Left lung (tissue), 4 donors: ENCODE measurements at regions not wholly inside any gene's neighbourhood (a gene's known extent, or its start where the extent isn't known, plus 50 kb on each side); places are given as distances from the start of the nearest gene placed in this dataset.

Experiments
- ATAC-seq: fragments of 200-7000 bp; cut with Tn5 transposase; one replicate; pipeline ENCODE4 v1.9.1; 2020; ENCODE audit warnings: moderate library complexity
- DNase-seq, 4 donors: peaks; one replicate each; pipeline ENCODE4 v3.0.0-alpha.2; 2013 to 2020
- H3K27ac ChIP-seq, 2 donors: fragments of 200-600 bp; sonication (generic) in 1 of 2; one replicate each; pipeline versions ENCODE4 v1.5.0 to v1.8.0; 2020 to 2021
- H3K27me3 ChIP-seq, 2 donors: fragments of 200-600 bp; sonication (generic) in 1 of 2; one replicate each; pipeline versions ENCODE4 v1.5.0 to v1.8.0; 2020 to 2021
- H3K36me3 ChIP-seq, 2 donors: fragments of 200-600 bp; sonication (generic) in 1 of 2; one replicate each; pipeline versions ENCODE4 v1.5.0 to v1.8.0; 2020 to 2021
- H3K4me1 ChIP-seq, 2 donors: fragments of 200-600 bp; one replicate each; pipeline ENCODE4 v1.8.0; 2021
- H3K4me3 ChIP-seq, 2 donors: fragments of 200-600 bp; sonication (generic) in 1 of 2; one replicate each; pipeline versions ENCODE4 v1.5.0 to v1.8.0; 2020 to 2021; ENCODE audit warnings: mild to moderate bottlenecking in 1 of 2
- H3K9me3 ChIP-seq, 2 donors: fragments of 200-600 bp; sonication (generic) in 1 of 2; one replicate each; pipeline versions ENCODE4 v1.5.0 to v1.8.0; 2020 to 2021
- CTCF ChIP-seq, 2 donors: fragments of 200-600 bp; sonication (generic) in 1 of 2; IDR thresholded peaks; one replicate each; pipeline versions ENCODE4 v1.5.0 to v1.8.0; 2021; ENCODE audit warnings: antibody characterized with exemption in 2 of 2
- intact Hi-C, 2 donors: fragments of 100-400 bp; cut with DNase I; formaldehyde crosslinking; loops; one replicate each; pipeline versions ENCODE4 v1.11.2 to v1.14.2; 2022
- donor health status: DM: no; HTN: yes; CAD: no.
- donor health status: DM: no; HTN: no; CAD: no.

- H3K36me3 ChIP-seq, result no peaks in the 10 kb centered on the region
- peaks cover 0 to 54% of the 10 kb centered on the region in 2 donors for H3K27me3 ChIP-seq
- no peak overlapping the region for H3K4me3 ChIP-seq
- ATAC-seq (no peak), DNase-seq (no peak)
- no peaks in the 10 kb centered on the region for H3K4me1 ChIP-seq
- H3K27ac ChIP-seq, result no peak overlapping the region
- H3K9me3 ChIP-seq, result no peaks in the 10 kb centered on the region
- no peak for TF ChIP-seq CTCF (IDR thresholded peaks at IDR 0.05)
- intact Hi-C loops, result no loop called here
Observed at GRCh38 chr17:36756695-36757094, 155.3 kb downstream of the MRM1 start.

GRCh38 chr17:36760425-36760824 lies 159.0 kb downstream of the MRM1 start:
- Histone ChIP-seq H3K4me3 (no peak overlapping the region), H3K4me1 (no peaks in the 10 kb centered on the region), H3K27me3 (peaks cover 0 to 23% of the 10 kb centered on the region in 2 donors), H3K9me3 (no peaks in the 10 kb centered on the region), H3K27ac (no peak overlapping the region), H3K36me3 (no peaks in the 10 kb centered on the region)
- ATAC-seq (no peak), DNase-seq (no peak)
- intact Hi-C loops, result no loop called here
- no peak for TF ChIP-seq CTCF (IDR thresholded peaks at IDR 0.05)

- ATAC-seq (no peak), DNase-seq (no peak)
- no peaks in the 10 kb centered on the region for H3K9me3 ChIP-seq
- intact Hi-C loops, result no loop called here
- H3K4me3 ChIP-seq, result no peak overlapping the region
- H3K36me3 ChIP-seq, result no peaks in the 10 kb centered on the region
- H3K4me1 ChIP-seq, result no peaks in the 10 kb centered on the region
- H3K27me3 ChIP-seq, result peaks cover 0 to 23% of the 10 kb centered on the region in 2 donors
- no peak overlapping the region for H3K27ac ChIP-seq
- TF ChIP-seq CTCF (IDR thresholded peaks at IDR 0.05), result no peak
Observed at GRCh38 chr17:36761203-36761950, 160.0 kb downstream of the MRM1 start.

GRCh38 chr17:36765436-36766043 lies 164.2 kb downstream of the MRM1 start:
- H3K4me3 ChIP-seq, result no peak overlapping the region
- DNase-seq (no peak), ATAC-seq (no peak)
- no peaks in the 10 kb centered on the region for H3K36me3 ChIP-seq
- H3K9me3 ChIP-seq, result no peaks in the 10 kb centered on the region
- no peaks in the 10 kb centered on the region for H3K4me1 ChIP-seq
- intact Hi-C loops, result no loop called here
- no peak overlapping the region for H3K27ac ChIP-seq
- peaks cover 0 to 43% of the 10 kb centered on the region in 2 donors for H3K27me3 ChIP-seq
- TF ChIP-seq CTCF (IDR thresholded peaks at IDR 0.05), result no peak

- no peak for TF ChIP-seq CTCF (IDR thresholded peaks at IDR 0.05)
- ATAC-seq (no peak), DNase-seq (no peak)
- Histone ChIP-seq H3K36me3 (no peaks in the 10 kb centered on the region), H3K4me3 (no peak overlapping the region), H3K27me3 (peaks cover 0 to 65% of the 10 kb centered on the region in 2 donors), H3K4me1 (no peaks in the 10 kb centered on the region), H3K9me3 (no peaks in the 10 kb centered on the region), H3K27ac (no peak overlapping the region)
- intact Hi-C loops, result no loop called here
Observed at GRCh38 chr17:36768394-36768793, 167.0 kb downstream of the MRM1 start.
